ENCODE measurements at regions not wholly inside any gene's neighbourhood (a gene's known extent, or its start where the extent isn't known, plus 50 kb on each side); places are given as distances from the start of the nearest gene placed in this dataset.
"Not testable (repeated sequence)": the region's sequence is repeated elsewhere in the genome, so short reads cannot be mapped to it uniquely, and the experiment has no call there.

GRCh38 chr4:110865611-110866259 is 242.9 kb upstream of the PITX2 start:
- no peak for ATAC-seq

DNA sequence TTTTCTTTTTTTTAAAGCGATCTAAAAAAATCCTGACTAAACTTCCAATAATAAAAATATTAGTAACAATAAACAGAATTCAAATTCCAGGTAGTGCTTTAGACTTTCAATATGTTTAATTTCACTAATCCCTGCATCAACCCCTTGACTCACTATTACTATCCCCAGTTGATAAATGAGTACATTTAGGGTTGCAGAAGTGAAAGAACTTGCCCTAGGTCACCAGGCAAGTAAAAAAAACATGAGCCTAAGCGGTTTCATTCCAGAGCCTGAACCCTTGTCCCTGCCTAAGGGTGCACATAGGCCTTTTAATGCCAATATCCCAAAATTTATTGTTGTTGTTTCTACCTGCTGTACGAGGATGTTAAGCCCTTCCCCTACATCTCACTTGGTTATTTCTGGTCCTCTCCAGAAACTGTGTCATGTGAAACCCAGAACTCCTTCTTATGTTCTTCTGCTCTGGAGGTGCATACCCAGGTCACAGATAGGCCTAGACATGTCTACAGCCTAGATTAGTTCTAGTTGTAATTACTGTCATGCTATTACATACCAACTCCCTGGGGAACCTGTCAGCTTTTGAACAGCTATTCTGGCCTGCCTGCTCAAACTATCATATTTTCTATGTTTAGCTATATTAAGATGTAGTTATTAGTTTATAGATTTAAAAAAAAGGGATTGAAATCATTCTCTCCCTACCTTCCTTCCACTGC is 244.5 kb upstream of the PITX2 start:
- Mint-ChIP-seq H3K27ac (no peak overlapping the region), H3K27me3 (no peaks in the 10 kb centered on the region), H3K9me3 (ENCODE audit: low read depth) (no peaks in the 10 kb centered on the region), H3K4me1 (no peaks in the 10 kb centered on the region), H3K36me3 (no peaks in the 10 kb centered on the region), H3K4me3 (no peak overlapping the region)
- ATAC-seq: no peak
- no peak for DNase-seq
- CTCF ChIA-PET: no interaction called here

More at GRCh38 chr4:110865611-110866259, 242.9 kb upstream of the PITX2 start:
- Mint-ChIP-seq H3K9me3 (ENCODE audit: low read depth) (no peaks in the 10 kb centered on the region), H3K27ac (no peak overlapping the region), H3K4me3 (no peak overlapping the region), H3K4me1 (no peaks in the 10 kb centered on the region), H3K36me3 (no peaks in the 10 kb centered on the region), H3K27me3 (no peaks in the 10 kb centered on the region)
- CTCF ChIA-PET: interaction anchor here (0.6 kb wide), 1 partner anchor 25 kb away, joined by 3 read pairs; no protein-coding TSS in a partner anchor
- no peak for DNase-seq

- Mint-ChIP-seq H3K27me3 (no peaks in the 10 kb centered on the region), H3K9me3 (ENCODE audit: low read depth) (no peaks in the 10 kb centered on the region), H3K4me1 (no peaks in the 10 kb centered on the region), H3K27ac (no peak overlapping the region), H3K36me3 (no peaks in the 10 kb centered on the region), H3K4me3 (no peak overlapping the region)
- DNase-seq (no peak), ATAC-seq (no peak)
- CTCF ChIA-PET: no interaction called here
Measured at GRCh38 chr4:110867981-110868720, 245.3 kb upstream of the PITX2 start.

DNA sequence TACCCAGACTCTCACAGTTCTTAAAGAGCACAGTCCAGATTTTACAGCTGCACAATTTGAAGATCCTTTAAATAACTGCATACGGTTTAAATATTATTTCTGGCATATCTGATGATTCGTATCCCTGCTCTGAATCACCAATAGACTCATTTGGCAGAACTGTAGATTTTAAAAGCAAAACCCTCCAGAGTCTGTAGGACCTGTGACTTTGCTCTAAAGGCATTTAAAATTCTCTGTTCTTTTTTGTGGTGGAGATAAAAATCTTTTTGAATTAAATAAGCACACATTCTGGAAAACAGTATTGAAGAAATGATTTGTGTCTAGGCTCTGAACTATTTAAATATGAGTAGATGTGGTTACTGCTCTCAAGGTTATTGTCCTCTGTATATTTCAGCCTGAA is 246.2 kb upstream of the PITX2 start:
- no peaks in the 10 kb centered on the region for H3K36me3 Mint-ChIP-seq
- CTCF ChIA-PET: no interaction called here
- no peak overlapping the region for H3K4me3 Mint-ChIP-seq
- DNase-seq (no peak), ATAC-seq (no peak)
- H3K27ac Mint-ChIP-seq: no peak overlapping the region
- no peaks in the 10 kb centered on the region for H3K9me3 Mint-ChIP-seq (ENCODE audit: low read depth)
- H3K27me3 Mint-ChIP-seq: no peaks in the 10 kb centered on the region
- H3K4me1 Mint-ChIP-seq: no peaks in the 10 kb centered on the region

DNA sequence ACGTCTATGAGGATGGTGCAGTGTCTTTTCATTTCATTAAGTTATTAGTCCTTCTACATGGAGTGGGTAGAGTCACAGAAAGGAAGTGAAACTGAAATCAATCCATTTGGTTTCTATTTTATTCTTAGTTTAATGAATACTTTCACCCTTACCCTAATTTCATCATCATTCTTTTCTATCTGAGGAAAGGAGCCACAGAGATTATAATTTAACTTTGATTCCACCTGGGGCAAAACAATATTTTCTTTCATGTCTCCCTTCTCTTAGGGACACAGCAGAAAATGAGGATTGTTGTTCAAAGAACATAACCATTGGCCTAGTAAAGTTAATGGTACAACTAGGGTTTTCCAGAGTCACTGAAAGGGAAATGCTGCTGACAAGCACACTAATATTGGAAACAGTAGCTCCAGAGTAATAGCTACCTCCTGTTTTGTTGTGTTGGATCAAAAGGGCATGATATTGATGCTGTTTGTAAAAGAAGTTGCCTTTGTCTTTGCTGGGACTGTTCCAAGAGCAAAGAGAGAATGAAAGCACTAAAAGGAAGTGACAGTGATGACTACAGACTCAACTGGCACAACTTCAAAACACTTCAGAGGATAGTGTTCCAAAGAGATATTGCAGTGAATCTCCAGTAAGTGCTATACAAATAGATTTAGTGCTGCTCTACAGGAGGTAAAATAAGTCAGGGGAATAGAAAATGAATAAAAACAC is 247.1 kb upstream of the PITX2 start:
- no peaks in the 10 kb centered on the region for H3K36me3 Mint-ChIP-seq
- DNase-seq (no peak), ATAC-seq (no peak)
- CTCF ChIA-PET: no interaction called here
- H3K9me3 Mint-ChIP-seq (ENCODE audit: low read depth): no peaks in the 10 kb centered on the region
- H3K4me1 Mint-ChIP-seq: no peaks in the 10 kb centered on the region
- no peak overlapping the region for H3K27ac Mint-ChIP-seq
- no peak overlapping the region for H3K4me3 Mint-ChIP-seq
- no peaks in the 10 kb centered on the region for H3K27me3 Mint-ChIP-seq

- H3K4me1 Mint-ChIP-seq; H3K27ac Mint-ChIP-seq; CTCF ChIA-PET; H3K27me3 Mint-ChIP-seq; DNase-seq; H3K36me3 Mint-ChIP-seq; ATAC-seq; H3K4me3 Mint-ChIP-seq; H3K9me3 Mint-ChIP-seq (ENCODE audit: low read depth): not testable (repeated sequence)
Measured at GRCh38 chr4:110876214-110876613, 253.3 kb upstream of the PITX2 start.

- no peaks in the 10 kb centered on the region for H3K27me3 Mint-ChIP-seq
- no peak overlapping the region for H3K4me3 Mint-ChIP-seq
- DNase-seq (no peak), ATAC-seq (no peak)
- no peaks in the 10 kb centered on the region for H3K4me1 Mint-ChIP-seq
- CTCF ChIA-PET: no interaction called here
- no peak overlapping the region for H3K27ac Mint-ChIP-seq
- H3K9me3 Mint-ChIP-seq (ENCODE audit: low read depth): peaks cover 3% of the 10 kb centered on the region
- H3K36me3 Mint-ChIP-seq: no peaks in the 10 kb centered on the region
Measured at GRCh38 chr4:110876866-110877265, 254.0 kb upstream of the PITX2 start.

DNA sequence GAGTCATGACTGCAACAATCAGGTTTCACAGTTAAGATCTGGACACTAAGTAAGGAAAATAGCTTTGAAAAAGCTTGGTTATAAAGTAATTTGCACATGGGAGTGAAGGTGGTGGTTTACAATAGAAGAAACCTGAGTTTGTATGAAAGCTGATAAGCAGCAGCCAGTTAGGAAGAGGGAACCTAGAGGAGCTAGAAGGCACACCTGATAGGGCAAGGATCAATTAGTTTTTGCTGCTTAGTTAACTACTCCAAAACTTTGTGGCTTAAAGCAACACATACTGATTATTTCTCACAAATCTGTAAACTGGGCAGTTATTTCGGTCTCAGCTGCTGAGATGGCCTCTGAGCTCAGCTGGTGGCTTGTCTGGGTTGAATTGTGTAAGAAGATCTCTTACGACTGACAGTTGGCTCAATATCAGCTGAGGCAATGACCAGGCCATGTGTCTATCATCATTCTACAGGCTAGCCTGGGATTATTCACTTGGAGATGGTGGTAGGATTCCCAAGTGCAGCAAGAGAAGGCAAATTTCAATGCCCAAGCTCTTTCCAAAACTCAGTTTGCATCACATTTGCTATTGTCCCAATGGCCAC is 255.0 kb upstream of the PITX2 start:
- no peak overlapping the region for H3K4me3 Mint-ChIP-seq

DNA sequence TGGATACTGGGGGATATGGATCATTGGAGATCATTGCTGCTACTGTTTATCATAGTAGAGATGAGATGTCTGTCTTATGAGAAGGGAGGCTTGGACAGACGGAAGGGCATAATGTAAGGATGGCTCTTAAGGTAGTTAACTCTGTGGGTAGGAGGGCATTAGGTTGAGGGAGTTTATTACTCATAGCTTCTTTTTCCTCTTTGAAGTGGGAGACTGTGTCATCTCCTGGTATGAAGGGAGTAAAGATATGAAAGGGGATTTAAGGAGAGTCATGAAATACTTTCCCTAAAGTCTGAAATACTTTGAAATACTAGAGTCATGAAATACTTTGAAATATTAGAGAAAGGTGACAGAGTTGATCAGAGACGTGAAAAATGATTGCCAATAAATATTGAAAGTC is 255.5 kb upstream of the PITX2 start:
- H3K27me3 Mint-ChIP-seq: no peaks in the 10 kb centered on the region
- DNase-seq (no peak), ATAC-seq (no peak)
- H3K27ac Mint-ChIP-seq: no peak overlapping the region
- CTCF ChIA-PET: no interaction called here
- H3K4me3 Mint-ChIP-seq: no peak overlapping the region
- H3K4me1 Mint-ChIP-seq: no peaks in the 10 kb centered on the region
- no peaks in the 10 kb centered on the region for H3K36me3 Mint-ChIP-seq
- peaks cover 3% of the 10 kb centered on the region for H3K9me3 Mint-ChIP-seq (ENCODE audit: low read depth)

More for the DNA sequence above, 255.0 kb upstream of the PITX2 start:
- no peak overlapping the region for H3K27ac Mint-ChIP-seq
- DNase-seq (no peak), ATAC-seq (no peak)
- H3K9me3 Mint-ChIP-seq (ENCODE audit: low read depth): peaks cover 3% of the 10 kb centered on the region
- H3K27me3 Mint-ChIP-seq: no peaks in the 10 kb centered on the region
- no peaks in the 10 kb centered on the region for H3K36me3 Mint-ChIP-seq
- no peaks in the 10 kb centered on the region for H3K4me1 Mint-ChIP-seq
- CTCF ChIA-PET: no interaction called here

DNA sequence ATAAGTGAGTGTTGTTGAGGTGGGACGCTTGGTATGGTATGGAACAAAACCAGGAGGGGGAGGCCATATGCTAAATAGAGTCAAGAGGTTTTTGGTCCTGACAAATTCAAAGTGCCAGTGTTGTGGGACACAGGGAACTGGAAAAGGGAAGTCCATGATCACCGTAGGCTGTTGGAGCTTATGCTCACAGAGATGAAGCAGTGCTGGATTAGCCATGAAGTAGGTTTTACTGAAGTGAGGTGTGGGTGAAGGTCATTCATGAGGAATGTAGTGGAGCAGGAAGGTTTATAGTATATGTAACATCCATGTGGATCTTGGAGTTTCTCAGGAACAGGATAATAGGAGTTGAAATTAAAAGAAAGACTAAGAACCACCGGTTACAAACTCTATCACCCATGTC is 256.1 kb upstream of the PITX2 start:
- no peaks in the 10 kb centered on the region for H3K27me3 Mint-ChIP-seq
- DNase-seq: no peak
- no peaks in the 10 kb centered on the region for H3K36me3 Mint-ChIP-seq
- CTCF ChIA-PET: no interaction called here
- ATAC-seq: no peak
- H3K9me3 Mint-ChIP-seq (ENCODE audit: low read depth): peaks cover 3% of the 10 kb centered on the region
- H3K4me1 Mint-ChIP-seq: no peaks in the 10 kb centered on the region
- H3K4me3 Mint-ChIP-seq: no peak overlapping the region
- H3K27ac Mint-ChIP-seq: no peak overlapping the region

- no peak overlapping the region for H3K4me3 Mint-ChIP-seq
- no peak for ATAC-seq
- CTCF ChIA-PET: no interaction called here
- H3K27ac Mint-ChIP-seq: no peak overlapping the region
- peaks cover 4% of the 10 kb centered on the region for H3K9me3 Mint-ChIP-seq (ENCODE audit: low read depth)
- no peak for DNase-seq
- no peaks in the 10 kb centered on the region for H3K36me3 Mint-ChIP-seq
- no peaks in the 10 kb centered on the region for H3K4me1 Mint-ChIP-seq
- no peaks in the 10 kb centered on the region for H3K27me3 Mint-ChIP-seq
Measured at GRCh38 chr4:110886270-110886669, 263.4 kb upstream of the PITX2 start.

- ATAC-seq (no peak), DNase-seq (no peak)
- CTCF ChIA-PET: no interaction called here
- H3K27ac Mint-ChIP-seq: no peak overlapping the region
- peaks cover 5% of the 10 kb centered on the region for H3K9me3 Mint-ChIP-seq (ENCODE audit: low read depth)
- no peaks in the 10 kb centered on the region for H3K36me3 Mint-ChIP-seq
- H3K4me3 Mint-ChIP-seq: no peak overlapping the region
- no peaks in the 10 kb centered on the region for H3K4me1 Mint-ChIP-seq
- no peaks in the 10 kb centered on the region for H3K27me3 Mint-ChIP-seq
Measured at GRCh38 chr4:110886856-110887255, 264.0 kb upstream of the PITX2 start.

DNA sequence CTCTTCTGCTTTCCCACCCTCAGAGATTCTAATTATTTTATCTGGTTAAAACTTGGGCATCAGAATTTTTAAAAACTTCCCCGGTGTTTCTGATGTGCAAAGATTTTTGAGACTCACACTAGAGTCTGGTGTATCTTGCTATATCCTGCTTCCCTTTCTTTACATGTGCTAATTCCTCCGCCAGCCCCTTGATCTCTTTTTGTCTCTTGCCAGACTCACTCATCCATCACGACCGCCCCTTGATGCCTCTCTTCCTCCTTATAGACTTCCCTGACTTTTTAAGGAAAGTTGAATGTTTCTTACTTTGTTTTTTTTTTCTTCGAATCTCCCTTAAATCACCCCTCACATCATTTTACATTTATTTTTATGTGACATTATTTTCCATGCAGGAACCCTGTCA is 274.9 kb upstream of the PITX2 start:
- no peaks in the 10 kb centered on the region for H3K4me1 Mint-ChIP-seq
- H3K27ac Mint-ChIP-seq: no peak overlapping the region
- DNase-seq: no peak
- CTCF ChIA-PET: no interaction called here
- H3K27me3 Mint-ChIP-seq: no peaks in the 10 kb centered on the region
- H3K9me3 Mint-ChIP-seq (ENCODE audit: low read depth): no peaks in the 10 kb centered on the region
- ATAC-seq: no peak
- H3K4me3 Mint-ChIP-seq: no peak overlapping the region
- H3K36me3 Mint-ChIP-seq: no peaks in the 10 kb centered on the region

All from activated CD8-positive, alpha-beta memory T cell treated with anti-CD3 and anti-CD28 coated beads, Interleukin-2, amount 10 ng/mL, durations not matched to agents 7 days and 5 days (primary cell).